Smooth muscle cell (in vitro differentiated cells): ENCODE measurements at regions not wholly inside any gene's neighbourhood (a gene's known extent, or its start where the extent isn't known, plus 50 kb on each side); places are given as distances from the start of the nearest gene placed in this dataset.

Experiments used
- DNase-seq: peaks from one replicate; lab custom pipeline; 2025; ENCODE audit not compliant: unreplicated experiment; lab: John Stamatoyannopoulos, UW
- H2AFZ ChIP-seq: fragments of 200-600 bp; sonication (generic); 2 replicates; pipeline ENCODE4 v1.6.0; 2016; ENCODE audit warnings: antibody characterized with exemption, low read depth, mild to moderate bottlenecking
- H3F3A ChIP-seq: fragments of 200-600 bp; sonication (generic); 2 replicates; pipeline ENCODE4 v1.6.0; 2017; ENCODE audit warnings: antibody characterized with exemption, low read depth
- H3K27ac ChIP-seq: fragments of 200-600 bp; sonication (generic); 2 replicates; pipeline ENCODE4 v1.5.1; 2016; ENCODE audit warnings: low read depth, mild to moderate bottlenecking
- H3K27me3 ChIP-seq: fragments of 200-600 bp; sonication (generic); 2 replicates; pipeline ENCODE4 v1.6.1; 2016; ENCODE audit warnings: low read depth, mild to moderate bottlenecking
- H3K36me3 ChIP-seq: fragments of 200-600 bp; sonication (generic); 2 replicates; pipeline ENCODE4 v1.5.1; 2016; ENCODE audit warnings: low read depth
- H3K4me1 ChIP-seq: fragments of 200-600 bp; sonication (generic); 2 replicates; pipeline ENCODE4 v1.5.1; 2016; ENCODE audit warnings: low read depth
- H3K4me2 ChIP-seq: fragments of 200-600 bp; sonication (generic); 2 replicates; pipeline ENCODE4 v1.6.0; 2016; ENCODE audit warnings: mild to moderate bottlenecking
- H3K4me3 ChIP-seq: fragments of 200-600 bp; sonication (generic); 2 replicates; pipeline ENCODE4 v1.5.1; 2016; ENCODE audit warnings: mild to moderate bottlenecking
- H3K79me2 ChIP-seq: fragments of 200-600 bp; sonication (generic); 2 replicates; pipeline ENCODE4 v1.6.0; 2016; ENCODE audit warnings: low read depth, mild to moderate bottlenecking
- H3K9ac ChIP-seq: fragments of 200-600 bp; sonication (generic); 2 replicates; pipeline ENCODE4 v1.6.0; 2016; ENCODE audit warnings: low read depth
- H3K9me3 ChIP-seq: fragments of 200-600 bp; sonication (generic); replicated peaks from 2 replicates; pipeline ENCODE4 v1.5.1; 2016; ENCODE audit warnings: low read depth
- H4K20me1 ChIP-seq: fragments of 200-600 bp; sonication (generic); 2 replicates; pipeline ENCODE4 v1.6.0; 2016; ENCODE audit warnings: low read depth
- WGBS: methylation state at CpG from one replicate; pipeline ENCODE4 v1.1.7; 2016; ENCODE audit warnings: low lambda C conversion rate; 5-methylcytosine and 5-hydroxymethylcytosine counted together
- TF ChIP-seq, protein P1 (sequence below): fragments of 200-600 bp; sonication (generic); IDR thresholded peaks from 2 replicates; pipeline ENCODE4 v1.5.1; 2017; ENCODE audit warnings: borderline replicate concordance, mild to moderate bottlenecking, antibody characterized with exemption; ENCODE audit not compliant: insufficient read depth, poor library complexity, severe bottlenecking

DNA sequence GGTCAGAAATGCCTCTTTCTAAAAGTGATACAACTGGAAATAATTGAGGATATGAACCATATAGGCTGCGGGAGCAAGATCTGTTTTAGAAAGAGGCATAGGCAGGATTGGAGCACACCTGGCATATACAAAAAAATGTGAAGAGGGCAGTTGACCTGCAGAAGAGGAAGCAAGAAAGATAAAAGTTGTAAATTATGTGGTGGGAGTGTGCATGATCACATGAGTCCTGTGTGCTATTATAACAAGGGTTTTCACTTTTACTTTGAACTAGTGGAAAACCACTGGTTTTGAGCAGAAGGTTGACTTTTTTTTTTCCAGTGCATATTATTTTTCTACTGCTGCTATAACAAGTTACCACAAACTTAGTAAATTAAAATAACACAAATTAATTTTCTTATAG, 489.3 kb downstream of the ANXA1 start:
- Histone ChIP-seq H3F3A (no peaks in the 10 kb centered on the region), H3K79me2 (no peaks in the 10 kb centered on the region), H4K20me1 (no peaks in the 10 kb centered on the region), H3K9ac (no peak overlapping the region), H3K36me3 (no peaks in the 10 kb centered on the region), H2AFZ (no peak overlapping the region), H3K4me1 (no peaks in the 10 kb centered on the region), H3K9me3 (no peaks in the 10 kb centered on the region), H3K27me3 (no peaks in the 10 kb centered on the region), H3K27ac (no peak overlapping the region), H3K4me2 (no peak overlapping the region), H3K4me3 (no peak overlapping the region)
- TF ChIP-seq, protein P1, sequence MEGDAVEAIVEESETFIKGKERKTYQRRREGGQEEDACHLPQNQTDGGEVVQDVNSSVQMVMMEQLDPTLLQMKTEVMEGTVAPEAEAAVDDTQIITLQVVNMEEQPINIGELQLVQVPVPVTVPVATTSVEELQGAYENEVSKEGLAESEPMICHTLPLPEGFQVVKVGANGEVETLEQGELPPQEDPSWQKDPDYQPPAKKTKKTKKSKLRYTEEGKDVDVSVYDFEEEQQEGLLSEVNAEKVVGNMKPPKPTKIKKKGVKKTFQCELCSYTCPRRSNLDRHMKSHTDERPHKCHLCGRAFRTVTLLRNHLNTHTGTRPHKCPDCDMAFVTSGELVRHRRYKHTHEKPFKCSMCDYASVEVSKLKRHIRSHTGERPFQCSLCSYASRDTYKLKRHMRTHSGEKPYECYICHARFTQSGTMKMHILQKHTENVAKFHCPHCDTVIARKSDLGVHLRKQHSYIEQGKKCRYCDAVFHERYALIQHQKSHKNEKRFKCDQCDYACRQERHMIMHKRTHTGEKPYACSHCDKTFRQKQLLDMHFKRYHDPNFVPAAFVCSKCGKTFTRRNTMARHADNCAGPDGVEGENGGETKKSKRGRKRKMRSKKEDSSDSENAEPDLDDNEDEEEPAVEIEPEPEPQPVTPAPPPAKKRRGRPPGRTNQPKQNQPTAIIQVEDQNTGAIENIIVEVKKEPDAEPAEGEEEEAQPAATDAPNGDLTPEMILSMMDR, result no peak
- 97% methylated on average over 1 of the region's 1 CpG for WGBS
- DNase-seq, result no peak

DNA sequence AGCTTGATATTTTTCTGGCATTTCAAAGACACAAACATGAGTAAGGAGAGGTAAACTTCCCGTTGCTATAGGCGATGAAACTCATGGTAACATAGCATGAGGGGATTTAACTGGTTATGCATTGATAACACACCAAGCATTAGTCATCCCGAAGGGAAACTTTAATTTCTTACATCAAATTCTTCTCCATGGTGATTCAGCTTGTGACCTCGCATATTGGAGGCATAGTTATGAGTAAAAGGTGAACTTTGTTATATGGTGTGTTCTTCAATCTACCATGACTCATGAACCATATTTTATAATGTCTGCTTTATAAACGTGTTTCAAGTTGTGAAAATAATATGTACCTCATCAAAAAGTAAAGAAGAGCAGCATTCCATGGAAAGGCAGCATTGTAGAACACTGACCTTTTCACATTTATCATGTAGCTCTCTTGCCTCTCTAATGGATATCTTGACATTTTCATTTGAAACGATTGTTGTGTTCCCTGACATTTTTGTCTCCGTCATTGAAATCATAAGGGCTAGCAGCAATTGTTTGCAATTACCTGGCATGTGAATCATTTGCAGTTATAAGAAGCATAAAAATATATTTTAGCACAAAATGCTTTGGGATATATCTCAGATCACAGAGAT, 491.8 kb downstream of the ANXA1 start:
- TF ChIP-seq, protein P1, result no peak
- Histone ChIP-seq H3F3A (no peaks in the 10 kb centered on the region), H3K9ac (no peak overlapping the region), H3K79me2 (no peaks in the 10 kb centered on the region), H3K4me3 (no peak overlapping the region), H4K20me1 (no peaks in the 10 kb centered on the region), H3K4me1 (no peaks in the 10 kb centered on the region), H3K27ac (peak overlapping the region; percentile 66), H3K36me3 (no peaks in the 10 kb centered on the region), H3K4me2 (no peak overlapping the region), H3K27me3 (no peaks in the 10 kb centered on the region), H3K9me3 (no peaks in the 10 kb centered on the region), H2AFZ (no peak overlapping the region)
- 77% methylated on average over 7 of the region's 7 CpGs for WGBS
- no peak for DNase-seq

DNA sequence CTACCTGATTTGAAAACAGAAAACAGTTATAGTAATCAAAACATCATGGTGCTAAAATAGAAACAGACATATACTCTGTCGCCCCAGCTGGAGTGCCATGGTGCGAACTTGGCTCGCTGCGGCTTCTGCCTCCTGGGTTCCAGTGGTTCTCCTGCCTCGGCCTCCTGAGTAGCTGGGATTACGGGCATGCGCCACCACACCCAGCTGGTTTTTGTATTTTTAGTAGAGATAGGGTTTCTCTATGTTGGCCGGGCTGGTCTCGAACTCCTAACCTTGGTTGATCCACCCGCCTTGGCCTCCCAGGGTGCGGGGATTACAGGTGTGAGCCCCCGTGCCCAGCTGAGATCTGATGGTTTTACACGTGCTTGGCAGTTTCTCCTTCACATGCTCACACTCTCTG, 495.9 kb downstream of the ANXA1 start:
- no peaks in the 10 kb centered on the region for H3K79me2 ChIP-seq
- H3K27me3 ChIP-seq, result no peaks in the 10 kb centered on the region
- H3K9me3 ChIP-seq, result no peaks in the 10 kb centered on the region
- no peaks in the 10 kb centered on the region for H3K4me1 ChIP-seq
- no peak overlapping the region for H3K4me2 ChIP-seq
- no peaks in the 10 kb centered on the region for H4K20me1 ChIP-seq
- DNase-seq, result no peak
- TF ChIP-seq, protein P1, result no peak
- no peak overlapping the region for H3K27ac ChIP-seq
- H3F3A ChIP-seq, result no peaks in the 10 kb centered on the region
- no peaks in the 10 kb centered on the region for H3K36me3 ChIP-seq
- no peak overlapping the region for H2AFZ ChIP-seq
- 93% methylated on average over 13 of the region's 13 CpGs for WGBS
- no peak overlapping the region for H3K4me3 ChIP-seq
- H3K9ac ChIP-seq, result no peak overlapping the region

DNA sequence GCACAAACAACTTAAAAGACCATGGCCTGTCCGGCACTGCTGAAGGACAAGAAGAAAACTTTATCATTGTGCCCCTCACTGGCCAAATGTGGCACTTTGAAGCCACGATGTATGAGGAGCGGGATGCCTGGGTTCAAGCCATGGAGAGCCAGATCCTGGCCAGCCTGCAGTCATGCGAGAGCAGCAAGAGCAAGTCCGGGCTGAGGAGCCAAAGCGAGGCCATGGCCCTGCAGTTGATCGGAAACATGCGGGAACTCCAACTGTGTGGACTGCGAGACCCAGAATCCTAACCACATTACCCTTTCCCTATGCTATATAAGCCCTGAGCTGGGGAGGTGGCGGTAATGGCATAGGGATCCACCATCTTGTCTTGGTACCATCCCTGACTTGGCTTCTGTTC, 497.9 kb downstream of the ANXA1 start:
- Histone ChIP-seq H3K36me3 (no peaks in the 10 kb centered on the region), H3K79me2 (no peaks in the 10 kb centered on the region)
- TF ChIP-seq, protein P1, result no peak

More for the DNA sequence above, 497.9 kb downstream of the ANXA1 start:
- Histone ChIP-seq H3K9me3 (no peaks in the 10 kb centered on the region), H3K4me1 (no peaks in the 10 kb centered on the region), H3K4me2 (no peak overlapping the region), H2AFZ (no peak overlapping the region), H3K4me3 (no peak overlapping the region), H3K9ac (no peak overlapping the region), H3K27me3 (no peaks in the 10 kb centered on the region), H3F3A (no peaks in the 10 kb centered on the region), H3K27ac (no peak overlapping the region), H4K20me1 (no peaks in the 10 kb centered on the region)
- DNase-seq, result no peak
- 97% methylated on average over 10 of the region's 10 CpGs for WGBS
